Fibroblast of pulmonary artery (primary cell): ENCODE measurements at regions not wholly inside any gene's neighbourhood (a gene's known extent, or its start where the extent isn't known, plus 50 kb on each side); places are given as distances from the start of the nearest gene placed in this dataset.
"Not testable (repeated sequence)": the region's sequence is repeated elsewhere in the genome, so short reads cannot be mapped to it uniquely, and the experiment has no call there.

ENCODE experiments used
- DNase-seq: peaks from one replicate; pipeline ENCODE4 v3.0.0-alpha.2; 2010; ENCODE audit warnings: low read depth
- H3K4me3 ChIP-seq: replicated peaks from 2 replicates; pipeline ENCODE4 v1.5.1; 2011; ENCODE audit warnings: low read depth, mild to moderate bottlenecking, control low read depth, low read length, moderate library complexity
- CTCF ChIP-seq: IDR thresholded peaks from 2 replicates; pipeline ENCODE4 v1.5.1; 2011; ENCODE audit warnings: mild to moderate bottlenecking, control low read depth, low read length, inconsistent platforms; ENCODE audit errors: missing control alignments

- no peak for TF ChIP-seq CTCF
- no peak for DNase-seq
- H3K4me3 ChIP-seq: no peak overlapping the region
These were observed 385.4 kb upstream of the GYPC start for GRCh38 chr2:126270587-126270986.

- H3K4me3 ChIP-seq: no peak overlapping the region
- DNase-seq: no peak
- no peak for TF ChIP-seq CTCF
These were observed 383.6 kb upstream of the GYPC start for GRCh38 chr2:126272401-126272800.

GRCh38 chr2:126275098-126275497 is 380.9 kb upstream of the GYPC start:
- H3K4me3 ChIP-seq: no peak overlapping the region
- TF ChIP-seq CTCF: no peak
- DNase-seq: no peak

GRCh38 chr2:126276268-126276667 is 379.7 kb upstream of the GYPC start:
- H3K4me3 ChIP-seq, DNase-seq: not testable (repeated sequence)

- H3K4me3 ChIP-seq: no peak overlapping the region
- no peak for DNase-seq
- no peak for TF ChIP-seq CTCF
These were observed 367.6 kb upstream of the GYPC start for GRCh38 chr2:126288362-126288761.

GRCh38 chr2:126293962-126294361 is 362.0 kb upstream of the GYPC start:
- not testable (repeated sequence) for DNase-seq, H3K4me3 ChIP-seq

- H3K4me3 ChIP-seq: no peak overlapping the region
- TF ChIP-seq CTCF: no peak
- DNase-seq: no peak
These were observed 356.4 kb upstream of the GYPC start for GRCh38 chr2:126299469-126299976.

GRCh38 chr2:126300348-126300747 is 355.6 kb upstream of the GYPC start:
- DNase-seq: no peak
- no peak for TF ChIP-seq CTCF
- no peak overlapping the region for H3K4me3 ChIP-seq
